IPS-18c (cell line): ENCODE measurements at regions not wholly inside any gene's neighbourhood (a gene's known extent, or its start where the extent isn't known, plus 50 kb on each side); places are given as distances from the start of the nearest gene placed in this dataset.

ENCODE experiments used
- H3K4me3 ChIP-seq: 2 replicates; pipeline ENCODE4 v1.7.0; 2013; ENCODE audit warnings: low read depth, mild to moderate bottlenecking, low read length, moderate library complexity; ENCODE audit not compliant: insufficient read depth
- H3K9me3 ChIP-seq: one replicate; pipeline ENCODE4 v1.6.1; 2013; ENCODE audit warnings: mild to moderate bottlenecking, low read length, moderate library complexity; ENCODE audit not compliant: control insufficient read depth, insufficient read depth

DNA sequence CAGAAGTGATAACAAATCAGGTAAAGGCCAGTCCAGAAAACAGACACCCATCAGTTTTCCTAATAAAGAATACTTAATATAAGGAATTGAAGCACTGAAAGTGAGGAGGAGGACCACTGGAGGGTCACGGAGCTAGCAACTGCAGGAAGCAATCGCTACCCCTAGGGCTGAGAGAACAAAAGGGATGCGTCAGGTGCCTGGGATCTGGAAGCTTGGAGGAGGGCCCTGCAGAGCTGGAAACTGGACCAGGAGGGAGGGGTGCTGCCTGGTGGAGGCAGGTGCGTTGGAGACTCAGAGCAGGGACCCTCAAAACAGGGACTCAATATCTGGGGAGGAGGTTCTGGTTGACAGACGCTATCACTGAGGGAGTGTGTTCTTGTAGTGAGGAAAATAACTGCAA lies 308.1 kb upstream of the RASGRP1 start:
- H3K4me3 ChIP-seq = no peak overlapping the region
- H3K9me3 ChIP-seq = no peaks in the 10 kb centered on the region

DNA sequence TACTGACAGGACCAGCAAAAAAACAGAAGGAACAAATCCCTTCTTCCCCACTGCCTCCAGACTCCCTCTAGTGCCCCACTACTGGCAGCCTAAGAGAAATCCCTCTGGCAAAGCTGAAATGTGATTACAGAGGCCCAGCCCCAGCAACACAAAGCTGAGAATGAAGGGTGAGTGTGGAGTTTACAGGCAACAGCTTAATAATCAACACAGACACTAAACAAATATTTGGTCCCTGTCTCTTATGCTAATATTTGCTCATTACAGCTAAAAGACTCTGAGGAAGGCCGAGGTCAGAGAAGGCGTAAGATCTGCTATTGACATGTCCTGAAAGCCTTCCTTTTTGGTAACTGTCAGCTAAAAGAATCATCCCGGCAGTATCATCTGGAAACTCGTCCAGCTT lies 308.5 kb upstream of the RASGRP1 start:
- Histone ChIP-seq H3K4me3 (no peak overlapping the region), H3K9me3 (no peaks in the 10 kb centered on the region)

DNA sequence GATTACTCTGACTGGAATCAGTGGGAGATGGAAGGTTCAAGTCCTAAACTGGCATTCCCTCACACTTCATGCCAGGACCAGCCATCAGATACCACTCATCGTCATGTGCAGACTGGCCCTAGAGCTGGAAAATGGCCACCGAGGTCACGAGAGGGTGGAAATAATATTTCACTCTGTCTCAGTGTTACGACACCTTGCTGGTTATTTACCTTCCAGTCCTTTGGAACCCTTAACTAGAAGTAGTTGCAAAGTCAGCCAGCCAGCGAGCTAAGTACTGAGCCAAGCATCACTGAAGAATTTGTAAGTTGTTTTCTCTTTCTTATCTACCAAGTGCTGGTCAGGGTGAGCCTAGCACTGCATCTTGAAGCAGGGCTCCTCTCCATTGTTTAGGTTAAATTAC lies 309.9 kb upstream of the RASGRP1 start:
- Histone ChIP-seq H3K4me3 (no peak overlapping the region), H3K9me3 (no peaks in the 10 kb centered on the region)

DNA sequence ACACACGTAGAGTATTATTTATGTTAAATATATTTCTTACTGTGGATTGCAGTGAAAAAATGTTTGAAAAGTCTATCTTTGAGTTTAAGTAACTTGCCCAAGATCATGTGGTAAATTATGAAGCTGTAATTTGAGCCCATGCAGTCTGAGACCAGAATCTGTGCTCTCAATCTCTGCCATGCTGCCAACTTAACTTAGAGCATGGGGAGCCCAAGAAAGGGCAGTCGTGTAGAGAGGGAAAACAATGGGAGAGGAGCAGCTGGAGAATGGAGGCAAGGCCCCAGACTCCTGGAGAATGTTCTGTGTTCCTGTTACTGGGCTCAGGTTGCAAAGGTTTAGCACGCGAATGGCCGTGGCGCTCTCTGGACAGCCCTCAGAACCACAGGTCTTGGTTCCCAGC lies 311.6 kb upstream of the RASGRP1 start:
- Histone ChIP-seq H3K4me3 (no peak overlapping the region), H3K9me3 (no peaks in the 10 kb centered on the region)

DNA sequence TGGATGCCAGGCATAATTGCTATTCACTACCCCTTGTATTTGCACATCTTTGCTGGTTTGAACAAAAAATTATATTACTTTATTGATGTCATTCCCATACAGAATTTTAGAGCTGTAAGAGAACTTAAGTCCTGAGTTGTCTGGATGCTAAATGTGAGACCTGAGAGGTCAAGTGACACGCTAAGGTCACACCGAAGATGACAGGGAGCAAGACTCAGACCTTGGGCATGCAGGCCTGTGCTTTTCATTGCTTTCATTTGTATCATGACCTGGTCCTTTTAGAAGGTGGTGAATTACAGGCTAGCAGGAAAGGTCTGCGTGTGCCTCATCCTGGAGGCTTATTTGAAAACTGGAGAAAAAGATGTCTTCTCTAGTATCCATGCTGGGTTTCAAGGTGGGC lies 312.0 kb upstream of the RASGRP1 start:
- Histone ChIP-seq H3K9me3 (no peaks in the 10 kb centered on the region), H3K4me3 (no peak overlapping the region)

DNA sequence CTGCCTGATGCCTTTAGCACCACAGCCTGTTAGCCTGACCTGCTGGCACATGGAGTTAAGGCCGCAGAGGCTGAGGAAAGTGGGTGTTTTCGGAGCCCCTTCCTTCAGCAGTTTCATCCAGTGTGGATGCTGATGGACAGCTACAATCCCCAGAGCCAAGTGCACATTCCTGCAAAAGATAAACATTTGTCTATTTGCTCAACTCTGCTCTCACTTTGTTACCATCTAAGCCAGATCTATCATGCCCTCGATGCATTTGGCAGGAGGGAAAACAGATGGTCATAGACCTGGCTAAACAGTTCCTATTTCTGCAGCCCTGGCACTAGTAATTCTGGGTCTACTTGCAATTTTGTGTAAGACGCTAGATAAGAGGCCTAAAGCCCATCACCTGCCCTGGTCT lies 312.9 kb upstream of the RASGRP1 start:
- Histone ChIP-seq H3K4me3 (no peak overlapping the region), H3K9me3 (no peaks in the 10 kb centered on the region)

DNA sequence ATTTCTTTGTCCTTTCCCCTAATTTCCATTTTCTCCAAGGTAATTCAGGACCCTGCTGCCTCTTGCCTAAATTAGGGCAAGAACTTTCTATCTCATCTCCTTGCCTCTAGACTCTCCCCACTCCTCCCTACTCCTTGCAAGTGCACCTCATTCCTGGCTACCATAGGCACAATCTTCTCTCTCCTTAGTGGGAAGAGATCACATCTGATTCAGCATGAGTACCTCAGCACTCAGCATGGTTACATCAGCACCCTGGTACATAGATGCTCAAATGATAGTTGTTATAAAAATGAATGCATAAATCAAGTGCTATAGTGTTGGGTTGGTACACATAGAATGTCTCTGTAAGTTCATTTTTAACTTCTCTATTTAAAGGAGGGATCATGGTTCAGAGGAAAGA lies 313.4 kb upstream of the RASGRP1 start:
- Histone ChIP-seq H3K4me3 (no peak overlapping the region), H3K9me3 (no peaks in the 10 kb centered on the region)

DNA sequence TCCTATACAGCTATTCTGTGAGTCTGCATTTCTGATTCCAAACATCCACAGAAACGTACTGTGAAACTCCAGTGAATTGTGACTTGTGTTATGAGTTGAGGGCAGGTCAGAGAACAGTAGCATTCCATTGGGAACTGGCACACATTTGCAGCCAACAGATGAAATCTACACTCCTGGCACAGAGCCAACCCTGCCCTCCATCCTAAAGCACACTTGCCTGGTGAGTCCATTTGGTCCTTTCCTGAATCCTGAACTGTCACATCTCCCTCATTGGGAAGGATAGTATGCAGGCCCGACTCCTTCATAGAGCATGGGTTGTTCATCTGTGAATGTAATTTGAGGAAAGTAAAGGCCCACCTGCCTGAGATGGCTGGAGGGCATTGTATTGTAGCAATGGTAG lies 314.3 kb upstream of the RASGRP1 start:
- no peaks in the 10 kb centered on the region for H3K9me3 ChIP-seq
- H3K4me3 ChIP-seq = no peak overlapping the region

DNA sequence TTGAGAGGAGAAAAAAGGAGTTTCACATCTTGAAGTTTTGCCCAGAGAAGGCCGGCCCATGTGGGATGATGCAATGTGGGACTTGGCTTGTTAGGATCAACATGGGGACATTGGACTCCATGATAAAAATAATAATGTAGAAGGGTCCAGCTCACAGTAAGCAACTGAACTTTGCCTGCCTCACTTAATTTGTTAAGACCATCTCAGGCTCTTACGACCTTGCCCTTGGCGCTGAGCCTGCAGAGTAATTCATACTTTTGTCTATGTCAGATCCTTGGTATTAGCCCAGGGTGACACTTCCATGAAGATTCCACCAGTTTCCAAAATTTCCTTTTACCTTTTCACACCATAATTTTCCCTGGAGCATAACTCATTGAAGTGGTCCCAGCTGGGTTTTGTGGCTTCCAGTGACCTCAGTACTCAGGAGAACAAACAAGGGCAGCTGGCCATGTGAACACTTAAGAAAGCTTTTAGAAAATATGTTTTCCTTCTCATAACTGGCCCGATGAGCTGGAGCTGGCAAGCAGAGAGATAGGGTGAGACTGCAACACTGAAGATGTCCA lies 315.4 kb upstream of the RASGRP1 start:
- H3K9me3 ChIP-seq = no peaks in the 10 kb centered on the region
- no peak overlapping the region for H3K4me3 ChIP-seq

DNA sequence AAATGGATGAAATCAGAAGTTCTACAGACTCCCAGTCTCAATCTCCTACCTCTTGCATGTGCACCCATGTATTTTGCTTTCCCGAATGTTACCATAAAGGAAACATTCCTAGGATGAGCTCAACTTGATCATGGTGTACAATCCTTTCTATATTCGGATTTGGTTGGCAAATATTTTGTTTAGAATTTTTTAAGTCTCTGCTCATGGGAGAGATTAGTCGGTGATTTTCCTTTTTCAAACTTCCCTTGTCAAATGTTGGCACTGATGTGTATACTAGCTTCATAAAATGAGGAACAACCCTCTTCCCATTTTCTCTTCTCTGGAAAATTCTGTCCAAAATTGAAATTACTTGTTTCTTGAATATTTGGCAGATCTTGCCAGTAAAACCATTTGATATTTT lies 317.6 kb upstream of the RASGRP1 start:
- no peak overlapping the region for H3K4me3 ChIP-seq
- no peaks in the 10 kb centered on the region for H3K9me3 ChIP-seq

DNA sequence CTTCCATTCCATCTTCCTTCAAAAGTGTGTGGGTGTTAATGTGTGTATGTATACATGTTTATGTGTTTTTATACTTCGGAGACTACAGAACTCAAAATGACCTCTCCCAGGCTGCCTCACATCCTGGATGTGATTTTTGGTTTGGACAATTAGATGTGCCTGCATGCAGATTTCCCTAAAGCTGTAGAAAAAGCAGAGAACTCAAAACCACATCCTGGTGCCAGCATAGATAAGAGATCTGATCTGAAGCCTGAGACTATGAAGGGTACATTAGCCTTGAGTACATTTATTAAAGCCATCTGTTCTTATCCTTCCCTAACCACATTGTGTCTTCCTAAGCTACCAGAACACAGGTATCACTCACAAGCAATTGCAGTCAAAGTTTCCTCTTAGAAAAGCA lies 319.4 kb upstream of the RASGRP1 start:
- no peak overlapping the region for H3K4me3 ChIP-seq
- H3K9me3 ChIP-seq = no peaks in the 10 kb centered on the region

DNA sequence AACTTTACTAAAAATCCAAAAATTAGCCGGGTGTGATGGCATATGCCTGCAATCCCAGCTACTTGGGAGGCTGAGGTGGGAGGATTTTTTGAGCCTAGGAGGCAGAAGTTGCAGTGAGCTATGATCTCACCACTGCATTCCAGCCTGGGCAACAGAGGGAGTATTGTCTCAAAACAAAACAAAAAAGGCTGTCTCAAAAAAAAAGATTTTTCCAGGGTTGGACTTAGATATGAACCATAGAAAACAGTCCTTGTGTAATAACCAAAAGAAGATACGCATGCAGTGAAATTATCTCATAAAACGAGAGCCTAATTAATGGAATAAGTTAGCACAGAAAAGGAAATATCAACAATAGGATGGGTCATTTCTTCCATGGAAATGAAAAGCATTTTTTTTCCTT lies 320.4 kb upstream of the RASGRP1 start:
- no peak overlapping the region for H3K4me3 ChIP-seq
- no peaks in the 10 kb centered on the region for H3K9me3 ChIP-seq

DNA sequence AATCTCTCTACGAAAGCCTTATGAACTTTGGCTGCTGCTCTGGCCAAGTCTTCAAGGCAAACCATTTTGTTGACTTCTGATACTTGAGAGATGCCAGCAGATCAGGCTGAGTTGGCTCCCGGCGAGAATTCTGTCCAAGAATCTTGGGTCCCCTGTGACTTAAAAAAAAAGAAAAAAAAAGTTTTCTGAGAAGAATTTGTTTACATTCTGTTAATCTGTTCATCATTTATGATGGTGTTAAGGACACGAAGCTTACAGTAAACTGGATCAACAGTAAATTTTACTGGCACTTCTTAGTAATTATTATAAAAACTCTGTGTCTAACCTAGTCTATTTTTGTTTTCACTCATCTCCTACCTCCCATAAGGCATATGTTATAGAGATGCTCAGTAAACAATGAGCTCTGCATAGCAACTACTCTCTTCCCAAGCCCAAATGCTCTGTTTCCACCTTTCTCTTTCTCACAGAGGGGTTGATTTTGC lies 320.9 kb upstream of the RASGRP1 start:
- no peaks in the 10 kb centered on the region for H3K9me3 ChIP-seq
- H3K4me3 ChIP-seq = no peak overlapping the region

DNA sequence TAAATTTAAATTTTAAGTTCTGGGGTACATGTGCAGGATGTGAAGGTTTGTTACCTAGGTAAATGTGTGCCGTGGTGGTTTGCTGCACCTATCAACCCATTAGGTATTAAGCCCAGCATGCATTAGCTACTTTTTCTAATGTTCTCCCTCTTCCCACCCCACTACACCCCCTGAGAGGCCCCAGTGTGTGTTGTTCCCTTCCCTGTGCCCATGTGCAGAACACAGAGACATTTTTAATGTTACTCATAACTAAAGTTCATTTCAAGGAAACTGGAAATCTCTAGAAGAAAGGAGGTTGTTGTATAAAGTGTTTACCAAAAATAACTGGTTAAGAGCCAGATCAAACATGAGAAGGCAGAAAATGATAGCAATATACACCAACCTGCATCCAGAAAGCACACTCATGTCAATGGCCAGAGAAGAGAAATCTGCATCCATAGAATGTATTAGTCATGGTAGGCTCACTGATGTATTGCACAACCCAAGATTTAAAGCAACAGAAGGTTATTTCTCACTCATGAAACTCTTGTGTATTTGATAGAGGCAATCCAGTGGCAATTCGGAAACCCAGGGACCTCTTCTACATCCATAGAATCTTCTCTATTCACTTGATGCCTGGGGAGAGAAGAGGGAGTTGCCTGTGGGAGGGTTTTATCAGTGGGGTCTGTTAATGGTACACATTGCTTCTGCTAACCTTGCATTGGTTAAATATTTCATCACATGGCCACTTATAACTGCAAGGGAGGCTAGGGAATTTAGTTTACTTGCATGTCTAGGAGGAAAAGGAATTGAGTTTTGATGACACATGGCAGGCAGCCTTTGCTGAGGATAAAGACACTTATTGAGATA lies 321.9 kb upstream of the RASGRP1 start:
- Histone ChIP-seq H3K9me3 (no peaks in the 10 kb centered on the region), H3K4me3 (no peak overlapping the region)

DNA sequence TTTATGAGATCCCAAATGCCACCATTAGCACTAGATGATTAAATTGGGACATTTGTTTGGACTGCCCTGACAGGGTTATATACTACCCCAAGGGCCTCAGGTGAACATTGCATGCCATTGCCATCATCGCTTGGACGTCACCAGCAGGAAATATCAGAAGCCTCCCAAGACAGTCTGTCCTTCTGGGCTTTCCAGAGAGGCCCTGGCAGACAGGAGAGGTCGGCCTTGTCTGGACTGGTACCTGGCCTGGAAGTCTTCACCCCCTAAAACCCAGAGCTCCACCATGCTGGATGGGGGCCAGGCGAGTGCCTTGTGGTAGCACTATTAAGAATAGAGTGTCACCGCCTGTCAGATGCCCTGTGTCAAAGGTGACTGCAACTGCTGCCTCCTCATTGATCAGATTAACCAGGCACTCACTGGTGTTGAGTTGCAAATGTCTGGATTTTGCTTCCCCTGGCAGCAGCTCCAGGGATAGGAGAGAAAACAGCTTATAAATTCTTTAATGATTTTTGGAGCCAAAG lies 324.1 kb upstream of the RASGRP1 start:
- no peaks in the 10 kb centered on the region for H3K9me3 ChIP-seq

DNA sequence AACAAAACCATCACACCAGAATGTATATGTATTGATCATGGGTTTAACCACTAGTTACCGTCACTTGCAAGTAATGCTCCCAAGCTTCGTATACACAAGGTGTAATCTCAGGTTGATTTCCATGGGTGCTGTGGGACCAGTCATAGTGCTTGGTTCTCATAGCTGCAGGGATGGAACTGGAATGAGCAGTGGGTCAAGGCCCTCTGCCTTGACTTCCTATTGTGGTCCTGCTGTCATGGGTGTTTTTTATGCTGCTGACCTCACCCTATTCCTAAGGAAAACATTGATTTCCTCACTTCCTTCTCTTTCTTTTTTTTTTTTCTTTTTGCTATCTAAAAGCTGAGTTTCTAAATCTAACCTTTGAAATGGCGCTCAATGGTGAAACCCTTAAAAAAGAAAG lies 325.6 kb upstream of the RASGRP1 start:
- H3K9me3 ChIP-seq = no peaks in the 10 kb centered on the region
- H3K4me3 ChIP-seq = no peak overlapping the region

More for the DNA sequence above, 324.1 kb upstream of the RASGRP1 start:
- no peak overlapping the region for H3K4me3 ChIP-seq

DNA sequence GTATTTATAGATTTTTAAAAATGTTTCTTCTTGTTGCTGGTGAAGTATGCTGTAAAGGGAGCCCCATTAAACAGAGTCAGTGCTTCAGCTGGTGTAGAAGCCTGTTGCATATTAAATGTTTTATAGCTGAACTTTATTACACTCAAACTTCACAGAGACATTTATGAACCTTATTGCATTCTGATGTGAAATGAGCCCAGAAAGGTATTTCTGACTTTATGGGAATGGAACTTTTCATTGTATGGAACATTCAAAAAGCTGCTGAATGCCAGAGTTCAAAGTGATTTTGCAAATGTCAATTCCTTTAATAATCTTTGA lies 329.3 kb upstream of the RASGRP1 start:
- Histone ChIP-seq H3K9me3 (no peaks in the 10 kb centered on the region), H3K4me3 (no peak overlapping the region)

DNA sequence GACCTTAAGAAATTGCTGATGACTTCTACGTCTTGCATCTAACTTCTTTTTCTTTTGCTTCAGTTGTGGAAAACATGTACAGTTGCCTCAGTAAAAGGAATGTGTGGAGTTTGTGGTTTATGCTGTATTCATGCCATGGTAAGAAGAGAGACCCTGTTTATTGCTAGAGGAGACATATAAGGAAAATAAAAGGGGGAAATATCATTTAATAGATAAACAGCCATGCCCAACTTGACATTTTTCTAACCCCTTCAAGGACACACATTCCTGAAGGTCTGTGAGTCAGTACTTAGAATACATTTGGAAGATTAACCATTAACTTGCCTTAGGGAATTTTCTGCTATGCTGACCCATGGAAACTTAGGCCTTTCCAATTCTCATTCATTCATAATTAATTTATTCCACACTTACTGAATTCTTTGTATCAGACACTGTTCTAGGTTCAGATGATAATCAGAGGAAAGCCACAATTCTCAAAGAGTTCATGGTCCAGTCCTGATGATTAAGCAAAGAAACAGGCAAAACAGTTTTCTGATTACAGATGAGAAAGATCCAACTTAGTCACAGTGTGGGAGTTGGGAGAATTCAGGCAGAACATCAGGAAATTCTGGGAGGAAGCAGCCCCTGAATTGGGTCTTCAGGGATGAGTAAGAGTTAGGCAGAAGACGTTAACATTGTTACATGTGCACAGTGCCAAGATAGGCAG lies 329.8 kb upstream of the RASGRP1 start:
- Histone ChIP-seq H3K9me3 (no peaks in the 10 kb centered on the region), H3K4me3 (no peak overlapping the region)
